Stimulated activated CD8-positive, alpha-beta memory T cell treated with anti-CD3 and anti-CD28 coated beads, Interleukin-12 subunit alpha, Interleukin-12 subunit beta, amount 100 ng/mL, for 24 hours (primary cell): ENCODE measurements at regions not wholly inside any gene's neighbourhood (a gene's known extent, or its start where the extent isn't known, plus 50 kb on each side); places are given as distances from the start of the nearest gene placed in this dataset.
A peak's percentile ranks its signal among the peaks of the same experiment; 100 is the strongest.
"Not testable (repeated sequence)": the region's sequence is repeated elsewhere in the genome, so short reads cannot be mapped to it uniquely, and the experiment has no call there.

Source experiments
- DNase-seq: peaks from one replicate; pipeline ENCODE4 v3.0.0-alpha.2; 2020; ENCODE audit errors: extremely low read depth

GRCh38 chr7:142440906-142441411, 183.1 kb upstream of the PRSS58 start:
- DNase-seq = no peak

GRCh38 chr7:142440219-142440905, 182.5 kb upstream of the PRSS58 start:
- DNase-seq = no peak

DNA sequence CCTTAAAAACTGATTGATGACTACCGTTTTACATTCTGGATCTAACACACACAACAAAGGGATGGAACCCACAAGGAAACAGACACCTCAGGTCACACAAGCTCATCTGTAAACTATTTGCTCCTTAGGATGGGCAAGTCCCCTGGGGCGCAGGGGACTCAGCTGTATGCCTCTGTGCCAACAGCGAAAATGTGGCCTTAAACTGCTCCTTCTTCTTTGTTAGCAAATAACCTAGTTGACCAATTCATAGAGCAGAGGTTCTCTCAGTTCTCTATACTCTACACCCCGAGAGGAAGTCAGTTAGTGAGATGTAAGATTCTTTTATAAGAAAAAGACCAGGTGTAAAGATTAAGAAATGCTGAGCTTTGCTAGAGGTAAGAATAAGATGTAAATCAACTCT, 181.9 kb upstream of the PRSS58 start:
- DNase-seq = no peak

- no peak for DNase-seq
Observed at GRCh38 chr7:142438923-142439515, 181.2 kb upstream of the PRSS58 start.

GRCh38 chr7:142438235-142438922, 180.5 kb upstream of the PRSS58 start:
- no peak for DNase-seq

DNA sequence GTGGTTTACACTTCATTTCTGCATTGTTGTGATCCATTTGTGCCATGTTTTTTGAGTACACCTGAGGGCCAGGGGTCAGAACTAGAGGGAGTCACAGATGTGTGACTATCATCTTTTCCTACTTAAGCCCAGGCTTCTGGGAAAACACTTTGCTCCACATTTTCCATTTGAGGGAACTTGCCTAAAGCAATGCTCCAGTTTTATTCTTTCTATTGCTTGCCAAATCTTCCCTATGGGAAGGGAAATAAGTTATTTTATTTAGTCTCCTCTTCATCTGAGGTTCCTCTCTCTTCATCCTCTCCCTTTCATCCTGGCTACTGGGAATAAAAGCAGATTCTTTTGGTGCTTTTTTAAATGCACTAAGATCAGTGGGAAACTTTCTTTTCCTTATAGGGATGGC, 179.9 kb upstream of the PRSS58 start:
- DNase-seq = no peak

GRCh38 chr7:142436601-142437000, 178.7 kb upstream of the PRSS58 start:
- DNase-seq = no peak

GRCh38 chr7:142435606-142436005, 177.7 kb upstream of the PRSS58 start:
- DNase-seq = not testable (repeated sequence)

DNA sequence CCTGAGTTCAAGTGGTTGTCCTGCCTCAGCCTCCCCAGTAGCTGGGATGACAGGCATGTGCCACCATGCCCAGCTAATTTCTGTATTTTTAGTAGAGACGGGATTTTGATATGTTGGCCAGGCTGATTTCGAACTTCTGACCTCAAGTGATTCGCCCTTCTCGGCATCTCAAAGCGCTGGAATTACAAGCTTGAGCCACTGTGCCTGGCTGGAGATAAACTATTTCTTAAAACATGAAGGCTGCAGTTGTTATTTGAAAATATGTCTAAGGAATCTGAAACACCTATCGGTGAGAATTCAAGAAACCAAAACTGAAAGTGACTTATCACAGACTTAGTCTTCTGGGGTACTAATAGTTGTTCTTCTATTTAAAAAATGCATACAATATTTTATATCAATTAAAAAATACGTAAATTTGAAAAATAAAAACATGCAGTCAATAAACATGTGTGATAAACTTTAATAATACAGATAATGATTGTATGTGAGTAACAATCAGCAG, 176.9 kb upstream of the PRSS58 start:
- no peak for DNase-seq

- DNase-seq = not testable (repeated sequence)
Observed at GRCh38 chr7:142434133-142434532, 176.3 kb upstream of the PRSS58 start.

- DNase-seq = no peak
Observed at GRCh38 chr7:142432377-142432776, 174.5 kb upstream of the PRSS58 start.

- no peak for DNase-seq
Observed at GRCh38 chr7:142431491-142431890, 173.6 kb upstream of the PRSS58 start.

GRCh38 chr7:142428094-142428493, 170.2 kb upstream of the PRSS58 start:
- no peak for DNase-seq

DNA sequence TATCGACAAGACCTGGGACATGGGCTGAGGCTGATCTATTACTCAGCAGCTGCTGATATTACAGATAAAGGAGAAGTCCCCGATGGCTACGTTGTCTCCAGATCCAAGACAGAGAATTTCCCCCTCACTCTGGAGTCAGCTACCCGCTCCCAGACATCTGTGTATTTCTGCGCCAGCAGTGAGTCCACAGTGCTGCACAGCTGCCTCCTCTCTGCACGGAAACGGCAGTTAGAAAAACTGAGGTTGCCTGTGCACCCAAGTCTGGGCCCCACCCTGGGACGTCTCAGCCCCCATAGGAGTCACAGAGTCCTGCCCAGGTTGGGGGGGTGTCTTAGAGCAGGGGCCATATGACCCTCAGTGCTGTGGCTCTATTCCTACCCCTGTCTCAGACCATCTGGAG, 167.4 kb upstream of the PRSS58 start:
- DNase-seq = no peak

DNA sequence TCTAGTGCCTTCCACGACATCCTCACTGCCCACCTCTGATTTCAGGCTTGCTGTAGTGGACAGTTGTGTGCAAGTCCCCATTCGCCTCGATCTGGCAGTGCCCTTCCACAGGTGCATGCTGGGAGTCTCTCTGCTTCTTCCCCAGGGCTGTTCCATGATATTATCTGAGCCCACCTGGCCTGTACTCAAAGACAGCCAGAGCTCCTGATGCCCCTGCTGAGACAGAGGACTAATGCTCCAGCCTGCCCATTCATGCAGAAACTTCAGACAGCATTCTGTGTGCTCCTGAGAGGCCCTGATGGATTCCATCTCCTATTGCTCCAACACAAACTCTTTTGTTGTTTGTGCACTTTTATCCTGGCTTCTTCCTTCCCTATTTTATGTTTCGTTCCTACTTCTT, 164.8 kb upstream of the PRSS58 start:
- DNase-seq = no peak

DNA sequence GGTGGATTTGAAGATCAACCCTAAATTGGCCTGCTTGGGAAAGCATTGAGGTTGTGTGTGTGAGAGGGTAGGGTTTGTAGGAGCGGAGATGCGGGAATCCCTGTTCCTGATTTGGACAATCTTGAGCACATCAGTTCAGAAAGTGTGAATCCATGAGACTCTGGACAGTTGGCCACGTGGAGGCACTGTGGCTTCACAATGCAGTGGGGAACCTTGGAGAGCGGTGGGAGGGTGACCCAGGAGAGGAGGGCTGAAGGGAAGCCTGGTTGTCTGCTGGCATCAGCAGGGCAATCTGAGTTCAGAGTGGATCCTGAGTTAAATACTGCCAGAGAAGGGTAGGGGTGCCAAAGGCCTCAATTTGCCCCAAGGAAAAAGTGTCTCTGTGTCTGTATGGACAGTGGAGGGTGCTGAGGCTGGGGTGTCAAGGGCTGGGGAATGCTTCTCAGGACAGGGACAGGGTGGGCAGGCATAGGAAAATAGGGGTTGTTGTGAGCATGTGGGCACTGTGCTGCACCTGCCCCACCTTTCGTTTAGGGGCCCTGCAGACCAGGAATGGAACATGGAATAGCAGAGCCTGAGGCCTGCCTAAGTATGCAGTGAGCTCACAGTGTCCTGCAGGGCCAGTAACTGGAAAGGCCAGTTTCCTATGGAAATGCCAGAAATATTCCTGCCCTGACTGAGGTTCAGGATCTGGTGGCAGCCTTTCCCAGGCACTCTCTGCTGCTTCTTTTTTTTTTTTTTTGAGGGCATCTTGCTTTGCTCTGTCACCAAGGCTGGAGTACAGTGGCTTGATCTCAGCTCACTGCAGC, 162.9 kb upstream of the PRSS58 start:
- DNase-seq = no peak

DNA sequence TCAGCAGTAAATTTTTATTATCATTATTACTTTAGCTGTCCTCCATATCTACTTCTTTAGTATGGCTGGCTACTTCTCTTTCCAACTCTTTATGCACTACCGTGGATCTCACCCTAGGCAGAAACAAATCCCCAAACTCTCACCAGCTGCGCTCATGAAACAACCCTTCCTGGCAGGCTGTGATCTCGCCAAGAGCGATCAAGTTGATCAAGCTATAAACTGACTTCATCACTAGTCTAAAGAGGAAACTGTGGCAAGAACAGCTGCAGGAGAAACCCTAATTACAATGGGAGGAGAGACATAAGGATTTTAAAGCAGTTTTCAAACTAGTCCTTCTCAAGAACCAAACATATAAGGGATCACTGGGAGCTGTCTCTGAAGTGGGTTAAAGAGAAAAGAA, 160.5 kb upstream of the PRSS58 start:
- no peak for DNase-seq

- DNase-seq = no peak
Observed at GRCh38 chr7:142414915-142415314, 157.1 kb upstream of the PRSS58 start.

DNA sequence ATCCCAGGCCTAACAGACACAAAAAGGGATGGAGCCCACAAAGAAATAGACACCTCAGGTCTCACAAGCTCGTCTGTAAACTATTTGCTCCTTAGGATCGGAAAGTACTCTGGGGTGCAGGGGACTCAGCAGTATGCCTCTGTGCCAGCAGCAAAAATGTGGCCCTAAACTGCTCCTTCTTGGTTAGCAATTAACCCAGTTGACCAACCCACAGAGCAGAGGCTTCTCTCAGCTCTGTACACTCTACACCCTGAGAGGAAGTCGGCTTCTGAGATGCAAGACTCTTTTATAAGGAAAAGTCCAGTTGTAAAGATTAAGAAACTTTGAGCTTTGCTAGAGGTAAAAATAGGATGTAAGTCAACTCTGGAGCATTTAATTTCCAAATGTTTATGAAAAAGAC, 156.3 kb upstream of the PRSS58 start:
- no peak for DNase-seq

DNA sequence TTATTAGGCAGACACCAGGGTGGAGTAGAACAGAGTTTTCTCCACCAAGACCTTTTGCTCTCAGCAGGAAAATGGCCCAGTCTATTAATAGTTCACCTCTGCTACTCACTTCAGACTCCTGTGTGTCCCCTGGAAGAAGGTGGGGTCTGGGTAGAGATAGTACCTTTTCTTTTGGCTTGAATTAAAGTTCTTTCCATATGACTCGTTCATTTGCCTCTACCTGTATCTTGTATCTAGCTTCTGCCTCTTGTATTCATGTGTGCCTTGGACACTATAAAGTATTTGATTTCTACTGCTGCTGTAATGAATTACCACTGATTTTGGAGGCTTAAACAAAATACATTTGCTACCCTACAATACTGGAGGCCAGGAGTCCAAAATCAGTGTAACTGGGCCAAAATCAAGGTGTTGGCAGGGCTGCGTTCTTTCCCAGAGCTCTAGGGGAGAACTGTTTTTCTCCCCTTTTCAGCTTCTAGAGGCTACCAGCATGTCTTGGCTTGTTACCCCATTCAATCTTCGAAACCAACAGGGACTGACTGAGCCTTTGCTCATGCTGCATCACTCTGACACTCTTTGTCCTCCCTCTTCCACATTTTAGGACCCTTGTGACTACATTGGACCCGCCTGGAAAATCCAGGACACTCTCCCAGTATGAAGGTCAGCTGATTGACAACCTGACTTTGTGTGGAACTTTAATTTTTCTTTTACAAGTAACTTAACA, 155.6 kb upstream of the PRSS58 start:
- DNase-seq = no peak

DNA sequence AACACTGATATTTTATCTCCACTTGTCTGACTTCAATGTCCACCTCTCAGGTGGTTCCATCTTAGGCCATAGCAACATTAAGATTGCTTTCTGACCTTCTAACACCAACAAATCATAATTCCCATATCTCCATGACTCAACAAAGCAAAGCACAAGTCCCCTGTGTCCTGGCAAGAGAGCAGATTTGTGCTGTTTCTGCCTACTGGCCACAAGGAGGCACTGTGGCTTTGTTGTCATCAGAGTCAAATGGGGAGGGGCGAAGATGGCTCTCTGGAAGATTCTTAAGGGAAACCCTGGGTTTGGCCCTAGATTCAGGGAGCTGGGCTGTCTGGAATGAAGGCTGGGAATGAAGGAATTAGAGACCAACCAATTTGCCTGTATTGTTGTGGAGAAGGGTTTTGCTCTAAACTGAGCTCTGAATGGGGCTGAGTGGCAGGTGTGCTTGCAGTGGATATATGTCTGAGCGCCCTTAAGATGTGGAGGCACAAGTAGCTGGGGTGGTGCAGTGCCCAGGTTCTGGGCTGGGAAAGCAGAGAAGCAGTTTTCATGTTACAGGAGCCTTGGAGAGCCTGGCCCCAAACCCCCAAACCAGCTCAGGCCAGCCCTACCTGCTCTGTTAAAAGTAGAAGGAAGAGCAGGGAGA, 154.8 kb upstream of the PRSS58 start:
- peak; percentile 3 for DNase-seq
